HepG2 (cell line): ENCODE measurements at regions not wholly inside any gene's neighbourhood (a gene's known extent, or its start where the extent isn't known, plus 50 kb on each side); places are given as distances from the start of the nearest gene placed in this dataset.

Source experiments
- ATAC-seq: fragments of 200-7000 bp; cut with Tn5 transposase; 3 replicates; pipeline ENCODE4 v1.9.1; 2020; ENCODE audit warnings: mild to moderate bottlenecking, moderate library complexity
- BruUV-seq: library from RNA; stranded (reverse); fragments of 400-500 nt; replicated peaks from 2 replicates; lab custom pipeline; 2021; lab: Mats Ljungman, UMichigan
- CTCF ChIA-PET: fragments of 300-600 bp; formaldehyde crosslinking; extraction: SDS; loops from one replicate; lab custom pipeline; 2021; ENCODE audit warnings: low total read pairs, inconsistent platforms, low intra/inter-chr PET ratio; lab: Yijun Ruan, JAX
- POLR2A ChIA-PET: fragments of 350-600 bp; sonication (Branson Sonifier 250); formaldehyde crosslinking; loops from one replicate; lab custom pipeline; 2020; ENCODE audit warnings: antibody characterized with exemption, inconsistent platforms; lab: Yijun Ruan, JAX
- DNase-seq: peaks from one replicate; pipeline ENCODE4 v3.0.0-alpha.2; 2015; ENCODE audit warnings: low spot score
- FAIRE-seq: peaks from 3 replicates; lab custom pipeline; 2011; peaks lifted over from hg19 to GRCh38; lab: Jason Lieb, UNC
- H2AFZ ChIP-seq: one replicate; pipeline ENCODE4 v1.6.1; 2011; ENCODE audit warnings: low read length, inconsistent platforms
- H3K27ac ChIP-seq: fragments of 300-600 bp; 3 replicates; pipeline ENCODE4 v1.8.0; 2011; ENCODE audit warnings: mixed run types, mild to moderate bottlenecking, mixed read lengths, low read length, inconsistent platforms; ENCODE audit not compliant: insufficient read depth; ENCODE audit errors: extremely low read length
- H3K27me3 ChIP-seq, 2 experiments: fragments of 200-600 bp in 1 of 2; 2 replicates in 1 of 2; 3 replicates in 1 of 2; pipeline versions ENCODE4 v1.6.0 to v1.8.0; 2011; ENCODE audit warnings: low read length in 2 of 2, mild to moderate bottlenecking in 2 of 2, moderate library complexity in 2 of 2, inconsistent platforms in 1 of 2; ENCODE audit not compliant: insufficient read depth in 2 of 2, control insufficient read depth in 1 of 2
- H3K36me3 ChIP-seq, 2 experiments: fragments of 200-600 bp in 1 of 2; replicated peaks in 1 of 2; 2 replicates in 1 of 2; 3 replicates in 1 of 2; pipeline versions ENCODE4 v1.5.1 to v1.8.0; 2011; ENCODE audit warnings: low read length in 2 of 2, inconsistent platforms in 1 of 2; ENCODE audit not compliant: insufficient read depth in 2 of 2, control insufficient read depth in 1 of 2
- H3K4me1 ChIP-seq: 2 replicates; pipeline ENCODE4 v1.5.1; 2012; ENCODE audit warnings: low read length, inconsistent platforms; ENCODE audit not compliant: insufficient read depth
- H3K4me2 ChIP-seq: 2 replicates; pipeline ENCODE4 v1.6.0; 2011; ENCODE audit warnings: low read depth, low read length, inconsistent platforms
- H3K4me3 ChIP-seq, 3 experiments: fragments of 200-600 bp in 1 of 3; sonication (generic), shearing (Covaris generic) in 1 of 3; replicated peaks in 1 of 3; 2 replicates each; pipeline ENCODE4 v1.5.1; 2011 to 2016; ENCODE audit warnings: low read length in 3 of 3, inconsistent platforms in 2 of 3, low read depth in 2 of 3, mild to moderate bottlenecking in 2 of 3, control low read depth in 1 of 3, mixed read lengths in 1 of 3; ENCODE audit not compliant: insufficient read depth in 1 of 3
- H3K79me2 ChIP-seq: one replicate; pipeline ENCODE4 v1.6.1; 2011; ENCODE audit warnings: low read length, inconsistent platforms; ENCODE audit not compliant: insufficient read depth
- H3K9ac ChIP-seq: 2 replicates; pipeline ENCODE4 v1.6.0; 2011; ENCODE audit warnings: mild to moderate bottlenecking, low read depth, low read length, inconsistent platforms; ENCODE audit not compliant: insufficient read depth
- H3K9me3 ChIP-seq: 2 replicates; pipeline ENCODE4 v1.5.1; 2012; ENCODE audit warnings: mild to moderate bottlenecking, low read length
- H4K20me1 ChIP-seq: 2 replicates; pipeline ENCODE4 v1.6.0; 2011; ENCODE audit warnings: inconsistent platforms, mild to moderate bottlenecking, low read length, moderate library complexity; ENCODE audit not compliant: insufficient read depth
- HMG20B ChIP-seq: conservative IDR thresholded peaks from 2 replicates; pipeline ENCODE4 v1.6.1; 2016; ENCODE audit warnings: missing genetic modification reagents, missing compliant biosample characterization
- HNRNPH1 ChIP-seq: fragments of 200-400 bp; formaldehyde crosslinking; optimal IDR thresholded peaks from 2 replicates; pipeline ENCODE3; 2017; ENCODE audit warnings: mild to moderate bottlenecking, low read depth, low read length
- NFKBIZ ChIP-seq: IDR thresholded peaks from 2 replicates; pipeline ENCODE4 v1.6.1; 2018; ENCODE audit warnings: missing genetic modification reagents, missing compliant biosample characterization
- NFYC ChIP-seq: IDR thresholded peaks from 2 replicates; pipeline ENCODE4 v1.6.1; 2016; ENCODE audit warnings: missing genetic modification reagents, missing compliant biosample characterization
- SP140L ChIP-seq: sonication (generic); formaldehyde crosslinking; IDR thresholded peaks from 2 replicates; pipeline ENCODE4 v1.4.0; 2020; ENCODE audit warnings: missing genetic modification reagents, borderline replicate concordance
- ZNF18 ChIP-seq: sonication (generic); formaldehyde crosslinking; IDR thresholded peaks from 2 replicates; pipeline ENCODE4 v1.8.0; 2022; ENCODE audit warnings: mild to moderate bottlenecking, missing genetic modification reagents; ENCODE audit not compliant: insufficient replicate concordance
- ZNF562 ChIP-seq: sonication (generic); formaldehyde crosslinking; IDR thresholded peaks from 2 replicates; pipeline ENCODE4 v1.8.0; 2022; ENCODE audit warnings: missing genetic modification reagents, borderline replicate concordance
- ZNF589 ChIP-seq: sonication (generic); formaldehyde crosslinking; conservative IDR thresholded peaks from 2 replicates; pipeline ENCODE4 v1.8.0; 2022; ENCODE audit warnings: mild to moderate bottlenecking, moderate library complexity, missing genetic modification reagents
- ZNF75D ChIP-seq: sonication (generic); formaldehyde crosslinking; IDR thresholded peaks from 2 replicates; pipeline ENCODE4 v1.8.1; 2023; ENCODE audit warnings: missing genetic modification reagents, mild to moderate bottlenecking, borderline replicate concordance
- ZSCAN12 ChIP-seq: sonication (generic); formaldehyde crosslinking; IDR thresholded peaks from 2 replicates; pipeline ENCODE4 v1.9.0; 2021; ENCODE audit warnings: mild to moderate bottlenecking, missing genetic modification reagents
- ZSCAN25 ChIP-seq: sonication (generic); formaldehyde crosslinking; IDR thresholded peaks from 2 replicates; pipeline ENCODE4 v1.8.0; 2022; ENCODE audit warnings: mild to moderate bottlenecking, missing genetic modification reagents
- in situ Hi-C: cut with HindIII; loops from 2 replicates; pipeline ENCODE4 v1.10.0; 2017; ENCODE audit warnings: low pct_unique_long_range_greater_than_20kb; ENCODE audit not compliant: extremely low pct_ligation_motif_present
- intact Hi-C: fragments of 100-400 bp; cut with micrococcal nuclease; formaldehyde crosslinking; loops from one replicate; pipeline ENCODE4 v1.10.0; 2022; ENCODE audit not compliant: unreplicated experiment
- TF ChIP-seq, protein P1 (sequence below): sonication (generic); formaldehyde crosslinking; IDR thresholded peaks from 2 replicates; pipeline ENCODE4 v1.5.1; 2020; ENCODE audit warnings: missing genetic modification reagents, mild to moderate bottlenecking, borderline replicate concordance
- TF ChIP-seq, protein P2 (sequence below): IDR thresholded peaks from 2 replicates; pipeline ENCODE4 v1.6.1; 2016; ENCODE audit warnings: missing compliant biosample characterization, missing genetic modification reagents, borderline replicate concordance
- TF ChIP-seq, protein P3 (sequence below): sonication (generic); formaldehyde crosslinking; IDR thresholded peaks from 2 replicates; pipeline ENCODE4 v1.4.0; 2020; ENCODE audit warnings: mild to moderate bottlenecking, missing genetic modification reagents

DNA sequence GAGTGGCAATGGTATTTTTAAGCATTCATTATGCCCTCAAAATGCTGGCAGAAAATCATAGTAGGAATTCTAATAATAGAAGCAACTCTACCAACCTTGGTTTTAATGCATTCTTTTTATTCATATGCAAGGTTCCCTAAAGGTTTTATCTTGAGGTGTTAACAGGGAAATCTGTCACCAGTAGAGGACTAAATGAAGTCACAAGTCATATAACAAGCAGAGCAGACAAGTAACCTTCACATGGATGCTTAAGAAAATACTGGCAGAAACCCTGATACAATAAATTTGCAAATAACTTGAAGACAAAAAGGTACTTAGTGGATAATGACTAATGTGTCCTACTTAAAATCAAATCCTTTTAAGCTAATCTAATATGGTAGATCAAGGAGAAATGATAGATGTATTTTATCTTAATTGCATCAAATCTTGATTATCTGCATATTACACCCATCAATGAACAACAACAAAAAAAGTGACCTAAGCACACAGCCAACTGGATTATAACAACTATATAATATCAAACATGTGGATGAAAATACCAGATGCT lies 73.3 kb downstream of the RFC3 start:
- TF ChIP-seq ZNF18 (CRISPR knock-in tag), result no peak
- TF ChIP-seq ZNF562 (CRISPR knock-in tag), result no peak
- TF ChIP-seq ZSCAN25 (CRISPR knock-in tag), result no peak
- TF ChIP-seq HMG20B (CRISPR knock-in tag), result no peak
- no peak for TF ChIP-seq NFYC (CRISPR knock-in tag)
- TF ChIP-seq SP140L (CRISPR knock-in tag), result no peak
- no peak for TF ChIP-seq ZNF75D
- no peak for TF ChIP-seq ZNF589
- no peak for TF ChIP-seq HNRNPH1
- TF ChIP-seq, protein P1, sequence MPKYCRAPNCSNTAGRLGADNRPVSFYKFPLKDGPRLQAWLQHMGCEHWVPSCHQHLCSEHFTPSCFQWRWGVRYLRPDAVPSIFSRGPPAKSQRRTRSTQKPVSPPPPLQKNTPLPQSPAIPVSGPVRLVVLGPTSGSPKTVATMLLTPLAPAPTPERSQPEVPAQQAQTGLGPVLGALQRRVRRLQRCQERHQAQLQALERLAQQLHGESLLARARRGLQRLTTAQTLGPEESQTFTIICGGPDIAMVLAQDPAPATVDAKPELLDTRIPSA (CRISPR knock-in tag), result no peak
- TF ChIP-seq, protein P2, sequence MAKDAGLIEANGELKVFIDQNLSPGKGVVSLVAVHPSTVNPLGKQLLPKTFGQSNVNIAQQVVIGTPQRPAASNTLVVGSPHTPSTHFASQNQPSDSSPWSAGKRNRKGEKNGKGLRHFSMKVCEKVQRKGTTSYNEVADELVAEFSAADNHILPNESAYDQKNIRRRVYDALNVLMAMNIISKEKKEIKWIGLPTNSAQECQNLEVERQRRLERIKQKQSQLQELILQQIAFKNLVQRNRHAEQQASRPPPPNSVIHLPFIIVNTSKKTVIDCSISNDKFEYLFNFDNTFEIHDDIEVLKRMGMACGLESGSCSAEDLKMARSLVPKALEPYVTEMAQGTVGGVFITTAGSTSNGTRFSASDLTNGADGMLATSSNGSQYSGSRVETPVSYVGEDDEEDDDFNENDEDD (CRISPR knock-in tag), result no peak
- TF ChIP-seq ZSCAN12 (CRISPR knock-in tag), result no peak
- no peak for TF ChIP-seq NFKBIZ (CRISPR knock-in tag)
- TF ChIP-seq, protein P3, sequence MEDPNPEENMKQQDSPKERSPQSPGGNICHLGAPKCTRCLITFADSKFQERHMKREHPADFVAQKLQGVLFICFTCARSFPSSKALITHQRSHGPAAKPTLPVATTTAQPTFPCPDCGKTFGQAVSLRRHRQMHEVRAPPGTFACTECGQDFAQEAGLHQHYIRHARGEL (CRISPR knock-in tag), result no peak
- Histone ChIP-seq H3K4me3 (no peak overlapping the region), H3K4me2 (no peak overlapping the region), H3K79me2 (no peaks in the 10 kb centered on the region), H3K36me3 (peaks cover 0 to 9% of the 10 kb centered on the region in 2 experiments; a peak in 3 of 5 replicates), H3K4me1 (no peaks in the 10 kb centered on the region), H3K9ac (no peak overlapping the region), H3K27ac (no peak overlapping the region), H4K20me1 (no peaks in the 10 kb centered on the region), H2AFZ (no peak overlapping the region), H3K9me3 (no peaks in the 10 kb centered on the region; the same call in 1 of the 2 replicates), H3K27me3 (no peaks in the 10 kb centered on the region)
- in situ Hi-C loops, result no loop called here
- BruUV-seq, result no TSS peak
- ChIA-PET POLR2A (no interaction called here), CTCF (no interaction called here)
- intact Hi-C loops, result no loop called here
- FAIRE-seq (no peak), DNase-seq (no peak), ATAC-seq (no peak)
